ENCODE measurements at regions not wholly inside any gene's neighbourhood (a gene's known extent, or its start where the extent isn't known, plus 50 kb on each side); places are given as distances from the start of the nearest gene placed in this dataset.

DNA sequence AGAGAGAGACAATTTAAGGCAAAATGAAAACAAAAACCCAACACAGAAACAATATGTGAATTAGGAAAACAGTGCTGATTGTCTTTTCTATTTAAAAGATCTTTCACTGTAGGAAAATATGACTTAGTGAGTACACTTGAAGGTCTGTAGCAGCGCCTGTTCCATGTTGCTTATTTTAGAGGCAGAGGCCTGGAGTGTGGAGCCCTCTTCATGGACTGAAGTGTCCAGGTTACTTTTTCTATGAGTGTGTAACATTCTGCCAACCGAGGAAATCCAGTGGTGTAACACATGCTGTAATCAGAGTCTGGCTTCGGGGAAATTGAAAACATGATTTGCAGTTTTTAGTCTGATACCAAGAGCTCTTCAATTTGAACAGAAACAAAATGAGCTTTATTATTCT is 64.0 kb upstream of the GPRIN3 start:
- TF ChIP-seq, protein P1, sequence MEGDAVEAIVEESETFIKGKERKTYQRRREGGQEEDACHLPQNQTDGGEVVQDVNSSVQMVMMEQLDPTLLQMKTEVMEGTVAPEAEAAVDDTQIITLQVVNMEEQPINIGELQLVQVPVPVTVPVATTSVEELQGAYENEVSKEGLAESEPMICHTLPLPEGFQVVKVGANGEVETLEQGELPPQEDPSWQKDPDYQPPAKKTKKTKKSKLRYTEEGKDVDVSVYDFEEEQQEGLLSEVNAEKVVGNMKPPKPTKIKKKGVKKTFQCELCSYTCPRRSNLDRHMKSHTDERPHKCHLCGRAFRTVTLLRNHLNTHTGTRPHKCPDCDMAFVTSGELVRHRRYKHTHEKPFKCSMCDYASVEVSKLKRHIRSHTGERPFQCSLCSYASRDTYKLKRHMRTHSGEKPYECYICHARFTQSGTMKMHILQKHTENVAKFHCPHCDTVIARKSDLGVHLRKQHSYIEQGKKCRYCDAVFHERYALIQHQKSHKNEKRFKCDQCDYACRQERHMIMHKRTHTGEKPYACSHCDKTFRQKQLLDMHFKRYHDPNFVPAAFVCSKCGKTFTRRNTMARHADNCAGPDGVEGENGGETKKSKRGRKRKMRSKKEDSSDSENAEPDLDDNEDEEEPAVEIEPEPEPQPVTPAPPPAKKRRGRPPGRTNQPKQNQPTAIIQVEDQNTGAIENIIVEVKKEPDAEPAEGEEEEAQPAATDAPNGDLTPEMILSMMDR (IDR thresholded peaks at IDR 0.05; ENCODE audit: control insufficient read depth, insufficient read depth, low read depth, low read length, missing control alignments), result no peak
- H3K4me3 ChIP-seq (ENCODE audit: control insufficient read depth, low read depth, low read length), result no peak overlapping the region
- DNase-seq (ENCODE audit: low read depth), result no peak

DNA sequence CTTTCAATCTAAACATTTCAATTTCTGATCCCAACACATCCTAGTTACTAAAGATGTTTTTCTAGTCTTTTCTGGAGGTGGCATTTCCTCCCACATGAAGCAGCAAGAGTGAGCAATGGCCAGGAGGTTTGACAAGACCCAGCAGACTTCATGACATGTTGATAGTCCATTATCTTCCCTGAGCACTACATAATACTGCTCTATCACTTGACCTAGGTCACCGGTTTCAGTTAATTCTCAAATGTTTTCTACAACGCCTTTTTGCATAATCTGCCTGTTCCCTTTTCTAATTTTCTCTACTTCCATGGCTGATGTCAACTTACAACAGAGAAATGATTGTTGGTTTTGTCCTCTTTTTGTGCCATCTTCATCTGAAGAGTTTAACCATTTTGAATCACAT is 62.0 kb upstream of the GPRIN3 start:
- DNase-seq (ENCODE audit: low read depth), result no peak
- no peak overlapping the region for H3K4me3 ChIP-seq (ENCODE audit: control insufficient read depth, low read depth, low read length)
- TF ChIP-seq, protein P1 (IDR thresholded peaks at IDR 0.05; ENCODE audit: control insufficient read depth, insufficient read depth, low read depth, low read length, missing control alignments), result no peak

DNA sequence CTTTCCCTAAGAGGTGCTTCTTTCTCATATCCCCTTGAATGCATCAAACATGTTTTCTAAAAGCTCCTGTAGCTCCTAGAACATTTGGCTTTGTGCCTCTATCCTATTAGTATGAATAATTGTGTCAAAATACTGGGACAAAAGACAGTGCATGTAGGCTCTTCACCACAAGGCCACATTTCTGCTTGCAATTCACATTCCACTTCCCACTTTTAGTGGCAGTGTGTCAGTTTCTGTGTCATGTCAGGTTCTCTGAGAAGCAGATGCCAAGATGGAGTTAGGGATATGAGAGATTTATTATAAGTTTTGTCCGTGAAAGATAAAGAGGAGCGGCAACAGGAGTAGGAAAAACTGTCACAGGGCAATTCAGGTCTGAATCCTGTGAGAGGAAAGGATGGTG is 61.3 kb upstream of the GPRIN3 start:
- TF ChIP-seq, protein P1 (IDR thresholded peaks at IDR 0.05; ENCODE audit: control insufficient read depth, insufficient read depth, low read depth, low read length, missing control alignments), result no peak
- DNase-seq (ENCODE audit: low read depth), result no peak

DNA sequence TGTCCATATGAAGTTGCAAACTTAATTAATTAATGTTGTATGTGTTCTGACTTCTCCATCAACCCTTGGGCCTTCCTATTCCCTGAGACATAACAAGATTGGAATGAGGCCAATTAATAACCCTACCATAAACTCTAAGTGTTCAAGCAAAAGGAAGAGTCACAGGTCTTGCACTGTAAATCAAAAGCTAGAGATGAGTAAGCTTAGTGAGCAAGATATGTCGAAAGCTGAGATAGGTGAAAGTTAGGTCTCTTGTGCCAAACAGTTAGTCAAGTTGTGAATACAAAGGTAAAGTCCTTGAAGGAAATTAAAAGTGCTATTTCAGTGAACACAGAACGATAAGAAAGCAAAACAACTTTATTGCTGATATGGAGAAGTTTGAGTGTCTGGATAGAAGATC is 58.2 kb upstream of the GPRIN3 start:
- TF ChIP-seq, protein P1 (IDR thresholded peaks at IDR 0.05; ENCODE audit: control insufficient read depth, insufficient read depth, low read depth, low read length, missing control alignments), result no peak
- no peak for DNase-seq (ENCODE audit: low read depth)

More for the DNA sequence above, 61.3 kb upstream of the GPRIN3 start:
- no peak overlapping the region for H3K4me3 ChIP-seq (ENCODE audit: control insufficient read depth, low read depth, low read length)

DNA sequence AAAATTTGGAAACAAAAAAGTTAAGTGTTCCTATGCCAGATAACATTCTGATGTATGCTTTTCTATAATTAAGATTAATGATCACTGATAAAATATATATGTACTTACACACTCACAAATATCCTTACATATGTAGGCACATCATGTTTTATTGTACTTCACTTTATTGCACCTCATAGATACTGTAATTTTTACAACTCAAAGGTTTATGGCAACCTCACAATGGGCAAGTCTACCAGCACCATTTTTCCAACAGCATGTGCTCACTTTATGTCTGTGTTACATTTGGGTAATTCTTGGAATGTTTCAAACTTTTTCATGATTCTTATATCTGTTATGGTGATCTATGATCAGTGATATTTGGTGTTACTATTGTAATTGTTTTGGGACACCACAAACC is 57.8 kb upstream of the GPRIN3 start:
- no peak overlapping the region for H3K4me3 ChIP-seq (ENCODE audit: control insufficient read depth, low read depth, low read length)
- TF ChIP-seq, protein P1 (IDR thresholded peaks at IDR 0.05; ENCODE audit: control insufficient read depth, insufficient read depth, low read depth, low read length, missing control alignments), result no peak
- no peak for DNase-seq (ENCODE audit: low read depth)

More for the DNA sequence above, 58.2 kb upstream of the GPRIN3 start:
- no peak overlapping the region for H3K4me3 ChIP-seq (ENCODE audit: control insufficient read depth, low read depth, low read length)

DNA sequence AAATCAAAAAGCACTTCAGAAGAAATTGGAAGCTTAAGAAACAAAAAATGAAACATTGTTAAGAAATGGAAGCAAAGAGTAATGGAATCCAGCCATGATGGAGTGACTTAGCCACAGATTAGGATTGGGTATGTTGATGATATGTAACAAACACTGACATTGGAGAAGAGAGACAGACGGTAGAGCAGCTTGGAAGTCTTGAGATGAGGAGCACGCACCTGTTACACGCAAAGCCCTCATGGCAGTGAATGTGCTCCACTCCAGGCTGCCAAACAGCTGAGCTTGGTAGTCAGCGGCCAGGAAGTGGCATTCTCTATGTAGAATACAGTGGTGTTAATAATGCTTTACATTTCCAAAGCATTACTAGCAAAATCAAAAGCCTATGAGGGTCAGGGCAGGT is 56.9 kb upstream of the GPRIN3 start:
- TF ChIP-seq, protein P1 (IDR thresholded peaks at IDR 0.05; ENCODE audit: control insufficient read depth, insufficient read depth, low read depth, low read length, missing control alignments), result no peak
- no peak for DNase-seq (ENCODE audit: low read depth)
- no peak overlapping the region for H3K4me3 ChIP-seq (ENCODE audit: control insufficient read depth, low read depth, low read length)

DNA sequence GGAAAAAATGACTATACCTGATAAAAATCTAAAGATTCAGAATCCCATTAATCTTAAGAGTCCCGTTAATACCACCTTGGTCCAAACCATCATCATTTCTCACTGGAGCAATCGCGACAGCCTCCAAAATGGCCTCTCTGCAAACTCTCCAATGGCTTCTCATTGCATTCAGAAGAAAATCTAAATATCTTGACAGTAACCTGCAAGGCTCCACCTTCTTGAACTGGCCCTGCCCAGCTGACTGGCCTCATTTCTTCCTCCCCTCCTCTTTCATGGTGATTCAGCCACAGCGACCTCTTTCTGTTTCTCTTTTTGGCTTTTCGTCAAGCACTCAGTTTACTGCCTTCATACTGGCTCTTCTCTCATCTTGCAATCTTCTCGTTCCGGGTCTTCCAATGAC is 56.2 kb upstream of the GPRIN3 start:
- no peak overlapping the region for H3K4me3 ChIP-seq (ENCODE audit: control insufficient read depth, low read depth, low read length)
- TF ChIP-seq, protein P1 (IDR thresholded peaks at IDR 0.05; ENCODE audit: control insufficient read depth, insufficient read depth, low read depth, low read length, missing control alignments), result no peak
- DNase-seq (ENCODE audit: low read depth), result no peak
